ENCODE measurements at regions not wholly inside any gene's neighbourhood (a gene's known extent, or its start where the extent isn't known, plus 50 kb on each side); places are given as distances from the start of the nearest gene placed in this dataset.
A peak's percentile ranks its signal among the peaks of the same experiment; 100 is the strongest.

GRCh38 chr9:75775166-75775565, 115.3 kb upstream of the PCSK5 start:
- intact Hi-C loops (cut with DNase I): no loop called here
- 40% methylated on average over 1 of the region's 2 CpGs for WGBS (ENCODE audit: insufficient coverage, low coverage, low lambda C conversion rate, missing lambda C conversion rate)
- ATAC-seq: no peak

GRCh38 chr9:75775966-75776691, 114.3 kb upstream of the PCSK5 start:
- no peaks in the 10 kb centered on the region for H3K9me3 ChIP-seq
- H3K4me3 ChIP-seq: no peak overlapping the region
- TF ChIP-seq CTCF (IDR thresholded peaks at IDR 0.05) (no peak), POLR2A (IDR thresholded peaks at IDR 0.05) (no peak)
- intact Hi-C loops (cut with DNase I): no loop called here
- no peak overlapping the region for H3K27ac ChIP-seq
- ATAC-seq (peak in 3 of 4 donors; percentile 41 to 96 (median 87)), DNase-seq (peak in 2 of 3 donors; percentile 56 to 72)
- H3K36me3 ChIP-seq: no peaks in the 10 kb centered on the region
- no CpG with 5 or more reads among the region's 1 CpG for WGBS (ENCODE audit: insufficient coverage, low coverage, low lambda C conversion rate, missing lambda C conversion rate)
- no peaks in the 10 kb centered on the region for H3K27me3 ChIP-seq
- no peaks in the 10 kb centered on the region for H3K4me1 ChIP-seq

More at GRCh38 chr9:75775166-75775565, 115.3 kb upstream of the PCSK5 start:
- Histone ChIP-seq H3K27ac (no peak overlapping the region), H3K4me1 (no peaks in the 10 kb centered on the region), H3K9me3 (no peaks in the 10 kb centered on the region), H3K27me3 (no peaks in the 10 kb centered on the region), H3K36me3 (no peaks in the 10 kb centered on the region), H3K4me3 (no peak overlapping the region)
- no peak for DNase-seq
- TF ChIP-seq CTCF (IDR thresholded peaks at IDR 0.05) (no peak), POLR2A (IDR thresholded peaks at IDR 0.05) (no peak)

GRCh38 chr9:75780185-75780584, 110.3 kb upstream of the PCSK5 start:
- WGBS (ENCODE audit: insufficient coverage, low coverage, low lambda C conversion rate, missing lambda C conversion rate): 27% methylated on average over 1 of the region's 1 CpG
- no peak for TF ChIP-seq CTCF (IDR thresholded peaks at IDR 0.05)
- no peak for TF ChIP-seq POLR2A (IDR thresholded peaks at IDR 0.05)
- Histone ChIP-seq H3K27ac (no peak overlapping the region), H3K9me3 (no peaks in the 10 kb centered on the region), H3K4me3 (no peak overlapping the region), H3K4me1 (no peaks in the 10 kb centered on the region), H3K36me3 (no peaks in the 10 kb centered on the region), H3K27me3 (no peaks in the 10 kb centered on the region)
- DNase-seq (no peak), ATAC-seq (no peak)
- intact Hi-C loops (cut with DNase I): no loop called here

GRCh38 chr9:75788006-75788634, 102.4 kb upstream of the PCSK5 start:
- no peak for ATAC-seq
- WGBS (ENCODE audit: insufficient coverage, low coverage, low lambda C conversion rate, missing lambda C conversion rate): 38% methylated on average over 2 of the region's 3 CpGs
- no peak for DNase-seq

More at GRCh38 chr9:75788006-75788634, 102.4 kb upstream of the PCSK5 start:
- H3K36me3 ChIP-seq: no peaks in the 10 kb centered on the region
- intact Hi-C loops (cut with DNase I): no loop called here
- H3K4me1 ChIP-seq: no peaks in the 10 kb centered on the region
- no peak overlapping the region for H3K27ac ChIP-seq
- H3K27me3 ChIP-seq: no peaks in the 10 kb centered on the region
- no peak overlapping the region for H3K4me3 ChIP-seq
- H3K9me3 ChIP-seq: no peaks in the 10 kb centered on the region
- TF ChIP-seq CTCF (IDR thresholded peaks at IDR 0.05) (no peak), POLR2A (IDR thresholded peaks at IDR 0.05) (no peak)
